Dedifferentiated amniotic fluid mesenchymal stem cell (primary cell): ENCODE measurements at regions not wholly inside any gene's neighbourhood (a gene's known extent, or its start where the extent isn't known, plus 50 kb on each side); places are given as distances from the start of the nearest gene placed in this dataset.

Source experiments
- DNase-seq: peaks from one replicate; pipeline ENCODE4 v3.0.0-alpha.2; 2016; ENCODE audit errors: extremely low spot score

GRCh38 chr2:18465979-18466378, 94.5 kb downstream of the RDH14 start:
- DNase-seq = no peak

- DNase-seq = no peak
These were observed 95.5 kb downstream of the RDH14 start for GRCh38 chr2:18464913-18465312.

GRCh38 chr2:18456026-18456425, 104.4 kb downstream of the RDH14 start:
- DNase-seq = no peak

- DNase-seq = peak; percentile 59
These were observed 105.1 kb downstream of the RDH14 start for GRCh38 chr2:18455236-18455862.

GRCh38 chr2:18454692-18455235, 105.7 kb downstream of the RDH14 start:
- DNase-seq = no peak

- DNase-seq = no peak
These were observed 113.7 kb downstream of the RDH14 start for GRCh38 chr2:18446715-18447114.

- no peak for DNase-seq
These were observed 114.8 kb downstream of the RDH14 start for GRCh38 chr2:18445433-18446320.

- DNase-seq = no peak
These were observed 115.6 kb downstream of the RDH14 start for GRCh38 chr2:18444806-18445205.

GRCh38 chr2:18441583-18441982, 118.9 kb downstream of the RDH14 start:
- DNase-seq = no peak

GRCh38 chr2:18440777-18441176, 119.7 kb downstream of the RDH14 start:
- no peak for DNase-seq

- no peak for DNase-seq
These were observed 120.3 kb downstream of the RDH14 start for GRCh38 chr2:18440141-18440661.

- DNase-seq = no peak
These were observed 120.7 kb downstream of the RDH14 start for GRCh38 chr2:18439716-18440115.

GRCh38 chr2:18437909-18438308, 122.5 kb downstream of the RDH14 start:
- no peak for DNase-seq

- no peak for DNase-seq
These were observed 123.9 kb downstream of the RDH14 start for GRCh38 chr2:18436503-18437005.

GRCh38 chr2:18435426-18436037, 124.9 kb downstream of the RDH14 start:
- peak; percentile 70 for DNase-seq

GRCh38 chr2:18433872-18434271, 126.6 kb downstream of the RDH14 start:
- no peak for DNase-seq

- no peak for DNase-seq
These were observed 127.5 kb downstream of the RDH14 start for GRCh38 chr2:18432999-18433398.

GRCh38 chr2:18430996-18431748, 129.3 kb downstream of the RDH14 start:
- DNase-seq = no peak

GRCh38 chr2:18428516-18428915, 131.9 kb downstream of the RDH14 start:
- no peak for DNase-seq

- DNase-seq = no peak
These were observed 132.7 kb downstream of the RDH14 start for GRCh38 chr2:18427762-18428161.

- no peak for DNase-seq
These were observed 134.3 kb downstream of the RDH14 start for GRCh38 chr2:18426174-18426573.
